Stomach (tissue), 4 donors: ENCODE measurements at regions not wholly inside any gene's neighbourhood (a gene's known extent, or its start where the extent isn't known, plus 50 kb on each side); places are given as distances from the start of the nearest gene placed in this dataset.

Experiments
- EP300 ChIP-seq: sonication (generic); formaldehyde crosslinking; IDR thresholded peaks from one replicate; pipeline ENCODE4 v1.6.1; 2017; ENCODE audit warnings: antibody characterized with exemption
- POLR2A ChIP-seq, 4 donors: fragments of 450-650 bp; IDR thresholded peaks; one replicate each; pipeline ENCODE4 v1.6.1; 2016; ENCODE audit warnings: antibody characterized with exemption in 4 of 4, control low read depth in 2 of 4, mild to moderate bottlenecking in 1 of 4, moderate library complexity in 1 of 4
- POLR2AphosphoS5 ChIP-seq, 3 donors: sonication (generic); formaldehyde crosslinking; IDR thresholded peaks; one replicate each; pipeline ENCODE4 v1.6.1; 2016; ENCODE audit warnings: antibody characterized with exemption in 3 of 3
- TF ChIP-seq, protein P1 (sequence below), 7 experiments: fragments of 450-650 bp in 4 of 7; fragments of 200-600 bp in 3 of 7; sonication (generic) in 3 of 7; IDR thresholded peaks; one replicate each; pipeline ENCODE4 v1.5.1; 2016 to 2019; ENCODE audit warnings: antibody characterized with exemption in 7 of 7, control low read depth in 2 of 7, mild to moderate bottlenecking in 1 of 7

DNA sequence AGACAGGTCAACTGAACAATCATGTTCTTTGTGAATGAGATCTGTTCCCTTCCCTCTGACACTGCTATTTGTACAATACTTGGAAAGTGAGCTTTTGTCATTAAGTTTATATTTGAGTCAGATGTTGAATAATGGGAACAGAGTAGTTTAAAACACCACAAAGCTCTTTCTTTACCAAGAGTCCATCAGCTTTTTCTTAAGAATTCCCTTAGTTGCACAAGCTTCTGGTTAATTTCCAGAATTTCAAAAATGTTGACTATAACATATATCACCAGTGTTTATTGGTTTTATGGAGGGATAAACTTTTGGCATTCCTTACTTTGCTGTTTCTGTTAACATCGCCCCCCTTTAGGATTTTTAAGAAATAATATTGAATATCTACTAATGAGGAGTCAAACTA is 403.7 kb downstream of the CCDC85A start:
- TF ChIP-seq, protein P1, sequence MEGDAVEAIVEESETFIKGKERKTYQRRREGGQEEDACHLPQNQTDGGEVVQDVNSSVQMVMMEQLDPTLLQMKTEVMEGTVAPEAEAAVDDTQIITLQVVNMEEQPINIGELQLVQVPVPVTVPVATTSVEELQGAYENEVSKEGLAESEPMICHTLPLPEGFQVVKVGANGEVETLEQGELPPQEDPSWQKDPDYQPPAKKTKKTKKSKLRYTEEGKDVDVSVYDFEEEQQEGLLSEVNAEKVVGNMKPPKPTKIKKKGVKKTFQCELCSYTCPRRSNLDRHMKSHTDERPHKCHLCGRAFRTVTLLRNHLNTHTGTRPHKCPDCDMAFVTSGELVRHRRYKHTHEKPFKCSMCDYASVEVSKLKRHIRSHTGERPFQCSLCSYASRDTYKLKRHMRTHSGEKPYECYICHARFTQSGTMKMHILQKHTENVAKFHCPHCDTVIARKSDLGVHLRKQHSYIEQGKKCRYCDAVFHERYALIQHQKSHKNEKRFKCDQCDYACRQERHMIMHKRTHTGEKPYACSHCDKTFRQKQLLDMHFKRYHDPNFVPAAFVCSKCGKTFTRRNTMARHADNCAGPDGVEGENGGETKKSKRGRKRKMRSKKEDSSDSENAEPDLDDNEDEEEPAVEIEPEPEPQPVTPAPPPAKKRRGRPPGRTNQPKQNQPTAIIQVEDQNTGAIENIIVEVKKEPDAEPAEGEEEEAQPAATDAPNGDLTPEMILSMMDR (IDR thresholded peaks at IDR 0.05), result no peak
- no peak for TF ChIP-seq POLR2A (IDR thresholded peaks at IDR 0.05)
- TF ChIP-seq EP300, result no peak
- TF ChIP-seq POLR2AphosphoS5 (IDR thresholded peaks at IDR 0.05), result no peak
